IMR-90 (cell line): ENCODE measurements at regions not wholly inside any gene's neighbourhood (a gene's known extent, or its start where the extent isn't known, plus 50 kb on each side); places are given as distances from the start of the nearest gene placed in this dataset.

Experiments used
- ATAC-seq: fragments of 200-7000 bp; cut with Tn5 transposase; 2 replicates; pipeline ENCODE4 v1.9.1; 2020; ENCODE audit warnings: low read depth, mild to moderate bottlenecking, moderate library complexity
- BruUV-seq: library from RNA; stranded (reverse); fragments of 400-500 nt; replicated peaks from 2 replicates; lab custom pipeline; 2021; lab: Mats Ljungman, UMichigan
- CTCF ChIA-PET: fragments of 300-600 bp; formaldehyde crosslinking; extraction: SDS; loops from one replicate; lab custom pipeline; 2021; ENCODE audit warnings: antibody characterized with exemption; lab: Yijun Ruan, JAX
- POLR2A ChIA-PET: fragments of 300-600 bp; sonication (Branson Sonifier 250); formaldehyde crosslinking; loops from one replicate; lab custom pipeline; 2022; ENCODE audit warnings: antibody characterized with exemption; ENCODE audit not compliant: unreplicated experiment; lab: Charles Lee
- DNase-seq: peaks from one replicate; pipeline ENCODE4 v3.0.0; 2013
- H2AFZ ChIP-seq: replicated peaks from 2 replicates; pipeline ENCODE3; 2013; ENCODE audit warnings: low read length, mild to moderate bottlenecking; ENCODE audit not compliant: poor library complexity
- H2AK5ac ChIP-seq: 2 replicates; pipeline ENCODE4 v1.6.1; 2013; ENCODE audit warnings: low read depth, low read length, inconsistent platforms
- H2AK9ac ChIP-seq: replicated peaks from 2 replicates; pipeline ENCODE3; 2013; ENCODE audit warnings: mild to moderate bottlenecking, low read depth, low read length, moderate library complexity; ENCODE audit not compliant: poor library complexity
- H2BK120ac ChIP-seq: 2 replicates; pipeline ENCODE4 v1.6.1; 2013; ENCODE audit warnings: low read depth, low read length, inconsistent platforms
- H2BK15ac ChIP-seq: 3 replicates; pipeline ENCODE4 v1.6.1; 2013; ENCODE audit warnings: low read depth, low read length, inconsistent platforms
- H2BK20ac ChIP-seq: 2 replicates; pipeline ENCODE4 v1.6.1; 2013; ENCODE audit warnings: low read depth, mild to moderate bottlenecking, inconsistent platforms, low read length, moderate library complexity
- H2BK5ac ChIP-seq: 2 replicates; pipeline ENCODE4 v1.6.1; 2013; ENCODE audit warnings: mild to moderate bottlenecking, low read depth, low read length, inconsistent platforms; ENCODE audit not compliant: poor library complexity, severe bottlenecking
- H3K14ac ChIP-seq: replicated peaks from 2 replicates; pipeline ENCODE4 v1.6.1; 2013; ENCODE audit warnings: low read depth, low read length, inconsistent platforms
- H3K18ac ChIP-seq: 2 replicates; pipeline ENCODE4 v1.6.1; 2013; ENCODE audit warnings: low read depth, low read length, control low read depth
- H3K23ac ChIP-seq: 2 replicates; pipeline ENCODE4 v1.6.1; 2013; ENCODE audit warnings: low read depth, low read length, inconsistent platforms
- H3K27ac ChIP-seq: 2 replicates; pipeline ENCODE4 v1.5.1; 2013; ENCODE audit warnings: mild to moderate bottlenecking, control low read depth, low read length; ENCODE audit not compliant: insufficient read depth
- H3K27me3 ChIP-seq: 2 replicates; pipeline ENCODE4 v1.6.1; 2013; ENCODE audit warnings: low read length; ENCODE audit not compliant: control insufficient read depth, insufficient read depth
- H3K36me3 ChIP-seq: 2 replicates; pipeline ENCODE4 v1.6.1; 2013; ENCODE audit warnings: low read length, mixed read lengths; ENCODE audit not compliant: control insufficient read depth, insufficient read depth
- H3K4ac ChIP-seq: 2 replicates; pipeline ENCODE4 v1.6.1; 2013; ENCODE audit warnings: low read depth, low read length, inconsistent platforms
- H3K4me1 ChIP-seq: 2 replicates; pipeline ENCODE4 v1.6.1; 2013; ENCODE audit warnings: low read length, mixed read lengths; ENCODE audit not compliant: control insufficient read depth, insufficient read depth
- H3K4me2 ChIP-seq: 2 replicates; pipeline ENCODE4 v1.6.1; 2013; ENCODE audit warnings: low read depth, mild to moderate bottlenecking, control low read depth, low read length, moderate library complexity
- H3K4me3 ChIP-seq: 2 replicates; pipeline ENCODE4 v1.5.1; 2013; ENCODE audit warnings: low read depth, mild to moderate bottlenecking, control low read depth, low read length, moderate library complexity; ENCODE audit not compliant: insufficient read depth
- H3K56ac ChIP-seq: 2 replicates; pipeline ENCODE4 v1.6.1; 2013; ENCODE audit warnings: low read length, inconsistent platforms; ENCODE audit not compliant: insufficient read depth; ENCODE audit errors: extremely low read depth
- H3K79me1 ChIP-seq, 2 experiments: 2 replicates each; pipeline ENCODE4 v1.6.1; 2013; ENCODE audit warnings: low read length in 2 of 2, inconsistent platforms in 1 of 2, low read depth in 1 of 2
- H3K9ac ChIP-seq: 2 replicates; pipeline ENCODE4 v1.6.1; 2013; ENCODE audit warnings: low read depth, low read length, control low read depth
- H3K9me1 ChIP-seq: 2 replicates; pipeline ENCODE4 v1.6.1; 2013; ENCODE audit warnings: low read length, inconsistent platforms; ENCODE audit not compliant: insufficient read depth
- H3K9me3 ChIP-seq: 2 replicates; pipeline ENCODE4 v1.6.1; 2013; ENCODE audit warnings: low read length; ENCODE audit not compliant: control insufficient read depth, insufficient read depth
- H4K20me1 ChIP-seq: 2 replicates; pipeline ENCODE4 v1.6.1; 2013; ENCODE audit warnings: low read length, inconsistent platforms; ENCODE audit not compliant: insufficient read depth
- H4K5ac ChIP-seq: 2 replicates; pipeline ENCODE4 v1.6.1; 2013; ENCODE audit warnings: mild to moderate bottlenecking, low read depth, low read length, control low read depth
- H4K8ac ChIP-seq, 2 experiments: 2 replicates each; pipeline ENCODE4 v1.6.1; 2013; ENCODE audit warnings: low read depth in 2 of 2, low read length in 2 of 2, control low read depth in 1 of 2, inconsistent platforms in 1 of 2
- H4K91ac ChIP-seq: 2 replicates; pipeline ENCODE4 v1.6.1; 2013; ENCODE audit warnings: low read depth, low read length, inconsistent platforms; ENCODE audit not compliant: insufficient read depth
- MAFK ChIP-seq: IDR thresholded peaks from 2 replicates; pipeline ENCODE4 v1.6.1; 2012; ENCODE audit warnings: low read depth, low read length, improper control_type of control experiment
- SMC3 ChIP-seq: fragments of 150-350 bp; IDR thresholded peaks from 2 replicates; pipeline ENCODE4 v1.6.1; 2016; ENCODE audit warnings: low read depth, mild to moderate bottlenecking, antibody characterized with exemption, low read length, moderate library complexity
- dilution Hi-C: fragments of 300-500 bp; cut with HindIII; formaldehyde crosslinking; loops from one replicate; pipeline ENCODE4 v1.14.3; 2018; ENCODE audit warnings: low sequenced_read_pairs; ENCODE audit not compliant: unreplicated experiment
- in situ Hi-C: fragments of 300-500 bp; cut with MboI; formaldehyde crosslinking; loops from 3 replicates; pipeline ENCODE4 v1.14.3; 2019; ENCODE audit warnings: low sequenced_read_pairs, inconsistent platforms, mixed read lengths
- intact Hi-C: fragments of 100-400 bp; cut with micrococcal nuclease; formaldehyde crosslinking; loops from 2 replicates; pipeline ENCODE4 v1.10.0; 2022

- Histone ChIP-seq H3K27ac (no peak overlapping the region), H3K9me1 (no peaks in the 10 kb centered on the region), H2AK9ac (no peak overlapping the region), H3K14ac (no peak overlapping the region), H4K8ac (no peak overlapping the region), H4K20me1 (no peaks in the 10 kb centered on the region), H3K4me3 (no peak overlapping the region), H3K18ac (no peak overlapping the region), H4K5ac (no peak overlapping the region), H2BK20ac (no peak overlapping the region), H2BK120ac (no peak overlapping the region), H2AFZ (no peak overlapping the region), H3K27me3 (no peaks in the 10 kb centered on the region), H3K36me3 (no peaks in the 10 kb centered on the region), H3K4ac (no peak overlapping the region), H4K91ac (no peak overlapping the region), H3K23ac (no peak overlapping the region), H3K9ac (no peak overlapping the region), H2AK5ac (no peak overlapping the region), H3K56ac (no peak overlapping the region), H3K4me2 (no peak overlapping the region), H2BK5ac (no peak overlapping the region), H3K79me1 (no peaks in the 10 kb centered on the region), H2BK15ac (no peak overlapping the region), H3K9me3 (no peaks in the 10 kb centered on the region), H3K4me1 (peaks cover 3% of the 10 kb centered on the region; the same call in 1 of the 2 replicates)
- no peak for TF ChIP-seq SMC3
- peak; percentile 90 for TF ChIP-seq MAFK
- in situ Hi-C loops, result no loop called here
- dilution Hi-C loops, result no loop called here
- ChIA-PET POLR2A (no interaction called here), CTCF (no interaction called here)
- intact Hi-C loops, result no loop called here
- no peak for ATAC-seq
- no peak for DNase-seq
- BruUV-seq, result no TSS peak
Observed at GRCh38 chr11:26858098-26858497, 135.8 kb upstream of the FIBIN start.
